Bronchial epithelial cell (primary cell): ENCODE measurements at regions not wholly inside any gene's neighbourhood (a gene's known extent, or its start where the extent isn't known, plus 50 kb on each side); places are given as distances from the start of the nearest gene placed in this dataset.

Source experiments
- DNase-seq: peaks from one replicate; pipeline ENCODE4 v3.0.0-alpha.2; 2010; ENCODE audit warnings: low read depth
- FAIRE-seq: peaks from 2 replicates; lab custom pipeline; 2011; peaks lifted over from hg19 to GRCh38; lab: Jason Lieb, UNC
- H3K27me3 ChIP-seq: 2 replicates; pipeline ENCODE4 v1.5.1; 2011; ENCODE audit warnings: low read length; ENCODE audit not compliant: control insufficient read depth, insufficient read depth
- H3K36me3 ChIP-seq: 2 replicates; pipeline ENCODE4 v1.5.1; 2011; ENCODE audit warnings: low read length; ENCODE audit not compliant: control insufficient read depth, insufficient read depth
- H3K4me3 ChIP-seq: 2 replicates; pipeline ENCODE4 v1.5.1; 2011; ENCODE audit warnings: mild to moderate bottlenecking, low read depth, low read length, control low read depth
- CTCF ChIP-seq: IDR thresholded peaks from 2 replicates; pipeline ENCODE4 v1.5.1; 2011; ENCODE audit warnings: mild to moderate bottlenecking, moderate library complexity, low read length, control low read depth, inconsistent platforms; ENCODE audit not compliant: insufficient read depth, severe bottlenecking

- H3K4me3 ChIP-seq = no peak overlapping the region
- H3K36me3 ChIP-seq = no peaks in the 10 kb centered on the region
- no peaks in the 10 kb centered on the region for H3K27me3 ChIP-seq
- DNase-seq = no peak
- TF ChIP-seq CTCF = no peak
- FAIRE-seq = no peak
Observed at GRCh38 chr17:70319516-70319915, 150.2 kb downstream of the KCNJ2 start.

GRCh38 chr17:70320673-70321345, 151.5 kb downstream of the KCNJ2 start:
- DNase-seq (no peak), FAIRE-seq (no peak)
- no peaks in the 10 kb centered on the region for H3K27me3 ChIP-seq
- no peak for TF ChIP-seq CTCF
- no peaks in the 10 kb centered on the region for H3K36me3 ChIP-seq
- H3K4me3 ChIP-seq = no peak overlapping the region

- Histone ChIP-seq H3K4me3 (no peak overlapping the region), H3K36me3 (no peaks in the 10 kb centered on the region), H3K27me3 (no peaks in the 10 kb centered on the region)
- FAIRE-seq = no peak
- no peak for DNase-seq
- no peak for TF ChIP-seq CTCF
Observed at GRCh38 chr17:70321352-70321751, 152.0 kb downstream of the KCNJ2 start.

GRCh38 chr17:70323269-70323668, 153.9 kb downstream of the KCNJ2 start:
- H3K4me3 ChIP-seq = no peak overlapping the region
- no peak for DNase-seq
- no peaks in the 10 kb centered on the region for H3K27me3 ChIP-seq
- H3K36me3 ChIP-seq = no peaks in the 10 kb centered on the region
- no peak for FAIRE-seq
- no peak for TF ChIP-seq CTCF

- no peak for TF ChIP-seq CTCF
- Histone ChIP-seq H3K4me3 (no peak overlapping the region), H3K27me3 (no peaks in the 10 kb centered on the region), H3K36me3 (no peaks in the 10 kb centered on the region)
- DNase-seq (no peak), FAIRE-seq (no peak)
Observed at GRCh38 chr17:70324031-70324430, 154.7 kb downstream of the KCNJ2 start.

GRCh38 chr17:70327279-70327678, 157.9 kb downstream of the KCNJ2 start:
- DNase-seq (no peak), FAIRE-seq (no peak)
- Histone ChIP-seq H3K4me3 (no peak overlapping the region), H3K27me3 (no peaks in the 10 kb centered on the region), H3K36me3 (no peaks in the 10 kb centered on the region)
- no peak for TF ChIP-seq CTCF
